ENCODE measurements at regions not wholly inside any gene's neighbourhood (a gene's known extent, or its start where the extent isn't known, plus 50 kb on each side); places are given as distances from the start of the nearest gene placed in this dataset.

DNA sequence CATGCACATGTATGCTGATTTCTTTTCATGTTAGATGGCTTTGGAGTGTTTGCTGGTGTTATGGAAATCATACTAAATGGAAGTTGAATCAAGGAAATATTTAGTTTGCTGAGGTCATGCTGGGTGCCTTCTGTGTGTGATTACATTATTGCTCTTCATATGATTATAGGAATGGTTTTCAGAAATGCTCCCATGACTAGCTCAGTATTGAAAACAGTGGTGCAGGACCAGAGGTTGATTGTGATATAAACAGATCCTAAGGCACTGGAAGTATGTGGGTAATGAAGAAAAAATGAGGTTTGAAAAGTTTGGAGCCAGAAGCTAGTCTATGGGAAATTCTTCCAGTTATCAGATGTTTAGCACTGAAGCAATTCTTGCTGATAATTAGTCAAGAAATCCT lies 693.1 kb downstream of the UTRN start:
- H3K9me3 ChIP-seq (ENCODE audit: control insufficient read depth, insufficient read depth, low read length) = no peaks in the 10 kb centered on the region
- H3K9ac ChIP-seq (ENCODE audit: low read depth, low read length) = no peak overlapping the region
- peaks cover 14% of the 10 kb centered on the region for H3K4me1 ChIP-seq (ENCODE audit: control insufficient read depth, insufficient read depth, low read length)
- H3K36me3 ChIP-seq (ENCODE audit: control insufficient read depth, insufficient read depth, low read length) = no peaks in the 10 kb centered on the region
- no peaks in the 10 kb centered on the region for H3K27me3 ChIP-seq (ENCODE audit: control insufficient read depth, insufficient read depth, low read length)
- no peak overlapping the region for H3K4me3 ChIP-seq (ENCODE audit: low read depth, low read length)

DNA sequence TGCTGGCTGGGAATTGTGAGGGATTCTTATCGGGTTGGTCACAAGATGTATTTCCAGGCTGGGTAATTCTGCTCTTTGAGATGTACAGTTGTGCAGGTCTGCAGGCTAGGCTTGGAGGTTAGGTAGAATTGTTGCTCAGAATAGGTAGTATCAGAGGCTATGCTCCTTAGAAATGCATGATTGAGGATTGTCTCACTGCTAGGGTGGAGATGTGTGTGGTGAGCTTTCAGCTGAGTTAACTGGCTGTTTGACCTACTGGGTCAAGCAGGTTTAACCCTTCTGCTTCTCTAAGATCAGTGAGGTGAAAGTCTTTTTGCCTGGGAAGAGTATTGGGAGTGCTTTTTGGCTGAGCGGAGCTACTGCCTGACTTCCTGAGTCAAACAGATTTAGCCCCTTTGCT lies 701.1 kb downstream of the UTRN start:
- no peak overlapping the region for H3K9ac ChIP-seq (ENCODE audit: low read depth, low read length)
- H3K9me3 ChIP-seq (ENCODE audit: control insufficient read depth, insufficient read depth, low read length) = no peaks in the 10 kb centered on the region
- no peak overlapping the region for H3K4me3 ChIP-seq (ENCODE audit: low read depth, low read length)
- H3K36me3 ChIP-seq (ENCODE audit: control insufficient read depth, insufficient read depth, low read length) = no peaks in the 10 kb centered on the region
- H3K27me3 ChIP-seq (ENCODE audit: control insufficient read depth, insufficient read depth, low read length) = no peaks in the 10 kb centered on the region
- no peaks in the 10 kb centered on the region for H3K4me1 ChIP-seq (ENCODE audit: control insufficient read depth, insufficient read depth, low read length)

DNA sequence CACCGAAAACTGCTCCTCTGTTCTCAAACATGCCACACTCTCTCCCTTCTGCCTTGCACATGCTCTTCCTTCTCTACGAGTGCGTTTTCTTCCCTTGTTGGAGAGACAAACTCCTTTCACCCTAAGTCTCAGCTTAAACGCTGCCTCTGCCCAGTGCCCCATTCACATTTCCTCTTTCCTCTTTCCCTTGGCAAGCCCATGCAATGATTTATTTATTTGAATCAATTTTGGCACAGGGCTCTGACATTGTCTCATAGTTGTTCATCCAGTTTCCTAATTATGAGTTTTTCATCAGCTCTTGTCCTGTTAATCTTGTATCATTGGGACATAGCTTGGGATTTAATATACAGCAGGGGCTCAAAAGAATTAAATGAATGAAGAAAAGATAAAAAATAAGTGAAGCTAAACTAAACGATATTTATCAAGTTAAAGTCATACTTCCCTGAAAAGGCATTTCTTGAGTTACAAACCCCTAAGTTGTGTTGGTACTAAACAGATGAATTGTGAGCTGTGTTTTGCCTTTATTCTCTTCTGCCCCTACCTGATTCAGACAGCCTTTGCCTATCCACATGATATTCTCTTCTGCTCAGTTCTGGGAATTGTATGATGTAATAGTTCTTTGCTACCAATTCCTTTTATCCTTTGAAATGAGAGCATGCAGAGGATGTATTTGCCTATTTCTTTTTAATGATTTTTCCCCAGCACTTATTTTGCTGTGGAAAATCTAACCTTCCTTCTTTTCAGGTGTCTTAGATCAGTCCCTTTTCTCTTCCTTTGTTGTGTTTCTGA lies 704.4 kb downstream of the UTRN start:
- H3K9me3 ChIP-seq (ENCODE audit: control insufficient read depth, insufficient read depth, low read length) = no peaks in the 10 kb centered on the region
- H3K9ac ChIP-seq (ENCODE audit: low read depth, low read length) = no peak overlapping the region
- no peaks in the 10 kb centered on the region for H3K27me3 ChIP-seq (ENCODE audit: control insufficient read depth, insufficient read depth, low read length)
- no peaks in the 10 kb centered on the region for H3K36me3 ChIP-seq (ENCODE audit: control insufficient read depth, insufficient read depth, low read length)
- no peak overlapping the region for H3K4me3 ChIP-seq (ENCODE audit: low read depth, low read length)
- no peaks in the 10 kb centered on the region for H3K4me1 ChIP-seq (ENCODE audit: control insufficient read depth, insufficient read depth, low read length)

DNA sequence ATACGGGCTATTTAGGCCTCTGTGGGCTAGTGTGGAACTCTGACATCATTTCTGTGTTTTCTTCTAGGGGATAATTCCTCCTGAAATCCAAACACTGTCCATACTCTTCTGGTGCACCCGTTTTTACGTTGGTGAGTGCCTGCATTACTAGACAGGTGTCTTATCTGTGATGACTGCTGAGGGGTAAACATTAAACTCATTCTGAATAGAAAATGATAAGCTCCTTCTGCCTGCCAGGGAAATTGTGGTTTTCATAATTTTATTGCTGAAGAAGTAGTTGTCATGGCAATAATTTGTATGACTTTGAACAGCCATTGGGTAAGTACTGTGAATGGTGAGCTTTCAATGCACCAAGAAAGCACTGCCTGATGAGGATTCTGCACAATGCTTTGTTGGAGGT lies 705.6 kb downstream of the UTRN start:
- Histone ChIP-seq H3K4me3 (ENCODE audit: low read depth, low read length) (no peak overlapping the region), H3K4me1 (ENCODE audit: control insufficient read depth, insufficient read depth, low read length) (no peaks in the 10 kb centered on the region)

DNA sequence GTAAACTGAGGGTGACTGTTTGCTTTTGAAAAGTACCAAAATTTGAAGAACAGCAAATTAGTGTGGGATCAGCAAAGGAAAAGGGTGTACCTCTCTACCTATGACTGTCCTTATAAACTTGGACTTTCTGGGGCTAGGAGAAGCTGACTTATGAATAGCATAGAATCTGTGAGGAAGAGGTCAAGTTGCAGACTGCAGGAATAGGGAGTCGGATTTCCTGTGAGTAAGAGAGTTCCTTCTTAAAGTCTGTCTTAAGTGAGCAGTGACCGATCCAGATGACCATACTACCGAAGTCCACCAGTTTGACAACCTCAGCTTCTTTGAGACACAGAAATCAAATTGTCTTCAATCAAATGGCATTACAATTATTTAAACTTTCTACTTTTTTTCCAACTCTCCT lies 708.7 kb downstream of the UTRN start:
- Histone ChIP-seq H3K9ac (ENCODE audit: low read depth, low read length) (no peak overlapping the region), H3K36me3 (ENCODE audit: control insufficient read depth, insufficient read depth, low read length) (no peaks in the 10 kb centered on the region), H3K27me3 (ENCODE audit: control insufficient read depth, insufficient read depth, low read length) (no peaks in the 10 kb centered on the region), H3K4me3 (ENCODE audit: low read depth, low read length) (no peak overlapping the region), H3K9me3 (ENCODE audit: control insufficient read depth, insufficient read depth, low read length) (no peaks in the 10 kb centered on the region), H3K4me1 (ENCODE audit: control insufficient read depth, insufficient read depth, low read length) (no peaks in the 10 kb centered on the region)

More for the DNA sequence above, 705.6 kb downstream of the UTRN start:
- H3K9me3 ChIP-seq (ENCODE audit: control insufficient read depth, insufficient read depth, low read length) = no peaks in the 10 kb centered on the region
- H3K27me3 ChIP-seq (ENCODE audit: control insufficient read depth, insufficient read depth, low read length) = no peaks in the 10 kb centered on the region
- H3K9ac ChIP-seq (ENCODE audit: low read depth, low read length) = no peak overlapping the region
- H3K36me3 ChIP-seq (ENCODE audit: control insufficient read depth, insufficient read depth, low read length) = no peaks in the 10 kb centered on the region

DNA sequence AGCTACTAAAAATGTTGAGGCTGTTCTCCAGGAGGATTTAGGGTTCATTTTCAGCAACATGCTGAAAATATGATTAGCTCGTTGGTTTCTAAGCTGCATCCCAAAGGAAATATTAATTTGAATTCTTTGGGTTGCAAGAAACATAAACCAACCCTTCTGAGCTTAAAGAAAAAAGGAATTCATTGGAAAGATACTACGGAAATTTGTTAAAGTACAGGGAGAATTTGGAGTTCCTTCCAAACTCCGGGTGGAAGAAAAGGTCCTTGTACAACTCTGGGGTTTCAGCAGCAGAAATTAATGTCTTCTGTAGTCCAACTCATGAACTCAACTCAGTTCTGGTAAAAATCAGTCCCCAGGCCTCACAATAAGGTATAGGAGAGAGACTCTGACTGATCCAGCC lies 712.9 kb downstream of the UTRN start:
- no peaks in the 10 kb centered on the region for H3K4me1 ChIP-seq (ENCODE audit: control insufficient read depth, insufficient read depth, low read length)
- no peaks in the 10 kb centered on the region for H3K9me3 ChIP-seq (ENCODE audit: control insufficient read depth, insufficient read depth, low read length)
- H3K27me3 ChIP-seq (ENCODE audit: control insufficient read depth, insufficient read depth, low read length) = no peaks in the 10 kb centered on the region
- no peaks in the 10 kb centered on the region for H3K36me3 ChIP-seq (ENCODE audit: control insufficient read depth, insufficient read depth, low read length)
- no peak overlapping the region for H3K4me3 ChIP-seq (ENCODE audit: low read depth, low read length)
- no peak overlapping the region for H3K9ac ChIP-seq (ENCODE audit: low read depth, low read length)

DNA sequence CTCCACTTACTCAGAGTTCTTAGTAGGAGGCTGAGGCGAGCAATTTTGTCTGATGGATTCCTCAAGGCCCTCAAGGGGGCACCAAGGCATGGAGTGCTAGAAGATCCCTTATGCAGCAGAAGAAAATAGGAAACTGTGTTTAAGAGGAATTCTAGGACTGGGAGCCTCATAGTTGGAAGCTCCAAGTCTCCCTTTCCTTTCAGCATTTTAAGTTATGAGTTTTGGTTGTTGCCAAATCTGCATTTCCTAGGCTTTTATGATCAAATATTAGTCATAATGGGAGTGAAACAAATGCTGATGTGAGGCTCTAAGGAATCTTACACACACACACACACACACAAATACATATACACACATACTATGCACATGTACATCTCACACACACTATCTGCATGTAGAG lies 714.0 kb downstream of the UTRN start:
- H3K4me1 ChIP-seq (ENCODE audit: control insufficient read depth, insufficient read depth, low read length) = no peaks in the 10 kb centered on the region
- no peak overlapping the region for H3K9ac ChIP-seq (ENCODE audit: low read depth, low read length)
- no peak overlapping the region for H3K4me3 ChIP-seq (ENCODE audit: low read depth, low read length)
- H3K36me3 ChIP-seq (ENCODE audit: control insufficient read depth, insufficient read depth, low read length) = no peaks in the 10 kb centered on the region
- no peaks in the 10 kb centered on the region for H3K9me3 ChIP-seq (ENCODE audit: control insufficient read depth, insufficient read depth, low read length)
- H3K27me3 ChIP-seq (ENCODE audit: control insufficient read depth, insufficient read depth, low read length) = no peaks in the 10 kb centered on the region

DNA sequence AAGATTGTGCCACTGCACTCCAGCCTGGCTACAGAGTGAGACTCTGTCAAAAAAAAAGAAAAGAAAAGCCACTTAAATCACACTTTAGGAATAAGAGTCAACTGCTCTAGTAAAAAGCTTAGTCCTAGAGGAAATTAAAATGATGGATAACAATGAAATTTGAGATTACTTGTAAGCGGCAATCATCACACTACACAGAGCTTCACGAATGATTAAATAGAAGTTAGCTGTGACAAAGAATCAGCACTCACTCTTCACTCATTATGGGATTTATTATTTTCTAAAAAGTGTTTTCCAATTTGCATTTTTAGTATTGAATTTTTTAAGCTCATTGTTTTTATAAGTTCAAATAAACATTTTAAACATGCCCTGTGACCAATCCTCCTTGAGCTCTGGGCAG lies 718.0 kb downstream of the UTRN start:
- no peak overlapping the region for H3K9ac ChIP-seq (ENCODE audit: low read depth, low read length)
- no peaks in the 10 kb centered on the region for H3K9me3 ChIP-seq (ENCODE audit: control insufficient read depth, insufficient read depth, low read length)
- no peaks in the 10 kb centered on the region for H3K27me3 ChIP-seq (ENCODE audit: control insufficient read depth, insufficient read depth, low read length)
- no peaks in the 10 kb centered on the region for H3K36me3 ChIP-seq (ENCODE audit: control insufficient read depth, insufficient read depth, low read length)
- no peaks in the 10 kb centered on the region for H3K4me1 ChIP-seq (ENCODE audit: control insufficient read depth, insufficient read depth, low read length)
- no peak overlapping the region for H3K4me3 ChIP-seq (ENCODE audit: low read depth, low read length)

DNA sequence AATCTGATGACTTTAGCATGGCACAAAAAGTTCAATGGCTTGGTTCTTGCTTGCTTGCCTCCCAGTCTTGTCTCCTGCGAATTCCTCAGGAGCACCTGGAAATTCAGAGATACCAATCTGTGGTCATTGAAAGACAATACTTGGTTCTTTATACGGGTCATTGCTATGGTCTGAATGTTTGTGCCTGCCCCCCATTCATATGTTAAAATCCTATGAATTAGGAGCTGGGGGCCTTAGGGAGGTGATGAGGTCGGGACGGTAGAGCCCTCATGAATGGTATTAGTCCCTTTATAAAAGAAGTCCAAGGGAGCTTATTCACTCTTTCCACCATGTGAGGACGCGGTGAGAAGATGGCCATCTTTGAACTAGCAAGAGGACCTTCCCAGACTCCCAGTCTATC lies 721.8 kb downstream of the UTRN start:
- H3K36me3 ChIP-seq (ENCODE audit: control insufficient read depth, insufficient read depth, low read length) = no peaks in the 10 kb centered on the region
- peaks cover under 1% of the 10 kb centered on the region for H3K4me1 ChIP-seq (ENCODE audit: control insufficient read depth, insufficient read depth, low read length)
- no peaks in the 10 kb centered on the region for H3K9me3 ChIP-seq (ENCODE audit: control insufficient read depth, insufficient read depth, low read length)
- H3K9ac ChIP-seq (ENCODE audit: low read depth, low read length) = no peak overlapping the region
- H3K4me3 ChIP-seq (ENCODE audit: low read depth, low read length) = no peak overlapping the region
- H3K27me3 ChIP-seq (ENCODE audit: control insufficient read depth, insufficient read depth, low read length) = no peaks in the 10 kb centered on the region

DNA sequence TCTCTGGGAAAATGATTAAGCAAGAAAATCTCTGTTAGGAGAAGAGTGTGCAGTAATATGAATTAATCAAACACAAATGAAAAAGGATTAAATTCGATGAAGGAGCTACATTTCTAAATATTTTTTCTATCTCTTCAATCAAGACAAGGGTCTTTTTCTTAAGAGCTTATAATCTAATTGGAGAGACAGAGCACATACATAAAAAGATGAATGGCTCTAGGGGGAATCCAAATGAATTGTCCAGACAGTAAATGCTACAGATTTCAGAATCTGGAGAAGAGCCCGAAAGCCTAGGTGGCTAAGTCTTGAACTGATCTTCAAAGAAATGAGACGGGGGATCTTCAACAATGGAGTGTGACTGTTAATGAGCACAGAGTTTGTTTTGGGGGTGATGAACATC lies 723.6 kb downstream of the UTRN start:
- no peaks in the 10 kb centered on the region for H3K9me3 ChIP-seq (ENCODE audit: control insufficient read depth, insufficient read depth, low read length)
- no peak overlapping the region for H3K4me3 ChIP-seq (ENCODE audit: low read depth, low read length)
- no peaks in the 10 kb centered on the region for H3K36me3 ChIP-seq (ENCODE audit: control insufficient read depth, insufficient read depth, low read length)
- no peaks in the 10 kb centered on the region for H3K27me3 ChIP-seq (ENCODE audit: control insufficient read depth, insufficient read depth, low read length)
- no peak overlapping the region for H3K9ac ChIP-seq (ENCODE audit: low read depth, low read length)
- H3K4me1 ChIP-seq (ENCODE audit: control insufficient read depth, insufficient read depth, low read length) = peaks cover 4% of the 10 kb centered on the region

DNA sequence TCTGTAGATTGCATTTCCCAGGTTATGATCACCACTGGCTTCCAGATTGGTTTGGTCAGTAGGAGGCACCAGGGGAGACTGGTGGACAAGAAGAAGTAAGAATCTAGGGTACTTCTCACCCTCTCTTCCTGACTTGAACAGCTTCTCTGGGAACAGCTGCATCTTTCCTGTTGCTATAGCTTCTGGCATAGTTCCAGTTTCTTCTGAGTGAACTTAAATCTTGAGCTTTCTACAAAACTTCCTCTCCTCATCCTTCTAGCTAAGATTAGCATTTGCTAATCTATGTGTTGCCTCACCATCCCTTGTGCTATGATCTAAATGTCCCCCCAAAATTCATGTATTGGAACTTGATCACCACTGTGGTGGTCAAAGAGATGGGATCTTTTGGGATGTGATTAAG lies 724.6 kb downstream of the UTRN start:
- Histone ChIP-seq H3K4me1 (ENCODE audit: control insufficient read depth, insufficient read depth, low read length) (peaks cover 4% of the 10 kb centered on the region), H3K9ac (ENCODE audit: low read depth, low read length) (no peak overlapping the region), H3K4me3 (ENCODE audit: low read depth, low read length) (no peak overlapping the region), H3K36me3 (ENCODE audit: control insufficient read depth, insufficient read depth, low read length) (no peaks in the 10 kb centered on the region), H3K27me3 (ENCODE audit: control insufficient read depth, insufficient read depth, low read length) (no peaks in the 10 kb centered on the region), H3K9me3 (ENCODE audit: control insufficient read depth, insufficient read depth, low read length) (no peaks in the 10 kb centered on the region)

DNA sequence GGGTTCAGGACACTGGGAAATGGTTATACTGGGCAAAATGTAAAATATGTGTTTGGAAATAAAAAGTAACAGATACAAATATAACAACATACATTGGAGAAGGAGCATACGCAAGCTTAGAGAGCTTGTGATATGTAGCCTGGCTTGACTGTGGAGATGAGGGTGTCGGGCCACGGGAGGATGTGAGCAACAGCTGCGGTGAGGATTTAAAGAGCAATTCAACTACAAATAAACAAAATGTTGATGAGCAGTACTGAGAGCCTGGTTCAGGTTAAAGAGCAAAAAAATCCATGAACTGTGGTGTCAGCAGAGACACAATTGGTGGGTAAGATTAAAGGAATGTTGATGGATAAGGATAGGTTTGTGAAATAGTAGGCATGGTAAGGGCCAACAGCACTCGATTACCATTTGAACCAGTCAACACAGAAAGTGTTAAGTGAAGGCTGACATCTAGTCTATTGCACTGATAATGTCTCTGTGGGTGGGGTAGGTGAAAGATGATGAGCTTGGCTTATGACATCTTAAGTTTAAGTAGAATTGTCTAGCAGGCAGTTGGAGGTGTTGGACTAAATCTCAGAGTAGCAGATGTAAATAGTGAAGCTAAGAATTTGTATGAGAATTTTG lies 723.2 kb downstream of the EPM2A start:
- no peaks in the 10 kb centered on the region for H3K27me3 ChIP-seq (ENCODE audit: control insufficient read depth, insufficient read depth, low read length)
- no peaks in the 10 kb centered on the region for H3K36me3 ChIP-seq (ENCODE audit: control insufficient read depth, insufficient read depth, low read length)
- no peak overlapping the region for H3K4me3 ChIP-seq (ENCODE audit: low read depth, low read length)
- no peaks in the 10 kb centered on the region for H3K9me3 ChIP-seq (ENCODE audit: control insufficient read depth, insufficient read depth, low read length)
- H3K4me1 ChIP-seq (ENCODE audit: control insufficient read depth, insufficient read depth, low read length) = peaks cover 4% of the 10 kb centered on the region
- no peak overlapping the region for H3K9ac ChIP-seq (ENCODE audit: low read depth, low read length)
